ENCODE measurements at regions not wholly inside any gene's neighbourhood (a gene's known extent, or its start where the extent isn't known, plus 50 kb on each side); places are given as distances from the start of the nearest gene placed in this dataset.

- peak; percentile 26 to 84 for DNase-seq
These were observed 107.2 kb upstream of the BTBD3 start for GRCh38 chr20:11810311-11811083.

GRCh38 chr20:11813106-11813890 lies 104.4 kb upstream of the BTBD3 start:
- DNase-seq: no peak

DNA sequence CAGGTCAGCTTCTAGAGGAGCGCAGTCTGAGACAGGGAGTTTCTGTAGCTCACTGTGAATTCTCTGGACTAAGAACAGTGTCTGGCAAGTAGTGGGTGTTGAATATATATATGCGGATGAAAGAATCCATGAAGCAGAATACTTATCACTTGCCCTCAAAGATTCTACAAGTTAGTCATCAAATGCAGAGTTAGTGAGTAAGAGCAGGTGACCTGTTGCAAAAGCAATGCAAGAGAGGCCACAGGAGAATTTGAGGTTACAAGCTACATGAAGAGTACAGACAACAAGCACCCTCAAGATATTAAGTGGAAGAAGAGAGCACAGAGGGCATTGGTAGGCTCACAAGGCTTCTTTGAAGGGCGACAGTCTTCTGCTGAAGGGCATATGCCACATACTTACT lies 103.4 kb upstream of the BTBD3 start:
- DNase-seq: no peak

- no peak for DNase-seq
These were observed 96.9 kb upstream of the BTBD3 start for GRCh38 chr20:11820838-11821237.

DNA sequence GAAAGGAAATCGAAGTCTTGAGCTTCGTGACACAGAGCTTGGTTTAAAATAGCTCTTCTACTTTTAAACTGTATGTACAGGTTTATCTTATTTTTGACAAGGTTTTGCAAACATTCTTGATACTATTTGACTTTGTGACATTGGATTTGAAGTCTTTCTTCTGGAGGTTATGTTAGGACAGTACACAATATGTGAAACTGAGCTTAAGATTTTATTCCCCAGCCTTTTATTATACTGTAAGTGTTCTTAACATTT lies 95.2 kb upstream of the BTBD3 start:
- no peak for DNase-seq

DNA sequence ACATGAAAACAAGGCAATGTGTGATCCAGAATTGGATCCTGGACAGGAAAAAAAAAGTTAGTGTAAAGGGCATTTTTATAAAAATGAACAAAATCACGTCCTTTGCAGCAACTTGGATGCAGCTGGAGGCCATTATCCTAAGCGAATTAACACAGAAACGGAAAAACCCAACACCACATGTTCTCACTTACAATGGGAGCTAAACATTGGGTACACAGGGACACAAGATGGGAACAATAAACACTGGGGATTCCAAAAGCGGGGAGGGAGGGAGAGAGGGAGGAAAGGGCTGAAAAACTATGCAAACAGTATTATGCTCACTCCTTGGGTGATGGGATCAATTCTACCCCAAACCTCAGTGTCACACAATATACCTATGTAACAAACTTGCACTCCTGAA lies 91.4 kb upstream of the BTBD3 start:
- DNase-seq: no peak

- DNase-seq: no peak
These were observed 85.3 kb upstream of the BTBD3 start for GRCh38 chr20:11832397-11832796.

- DNase-seq: no peak
These were observed 84.8 kb upstream of the BTBD3 start for GRCh38 chr20:11832851-11833250.

- DNase-seq: no peak
These were observed 83.9 kb upstream of the BTBD3 start for GRCh38 chr20:11833825-11834224.

DNA sequence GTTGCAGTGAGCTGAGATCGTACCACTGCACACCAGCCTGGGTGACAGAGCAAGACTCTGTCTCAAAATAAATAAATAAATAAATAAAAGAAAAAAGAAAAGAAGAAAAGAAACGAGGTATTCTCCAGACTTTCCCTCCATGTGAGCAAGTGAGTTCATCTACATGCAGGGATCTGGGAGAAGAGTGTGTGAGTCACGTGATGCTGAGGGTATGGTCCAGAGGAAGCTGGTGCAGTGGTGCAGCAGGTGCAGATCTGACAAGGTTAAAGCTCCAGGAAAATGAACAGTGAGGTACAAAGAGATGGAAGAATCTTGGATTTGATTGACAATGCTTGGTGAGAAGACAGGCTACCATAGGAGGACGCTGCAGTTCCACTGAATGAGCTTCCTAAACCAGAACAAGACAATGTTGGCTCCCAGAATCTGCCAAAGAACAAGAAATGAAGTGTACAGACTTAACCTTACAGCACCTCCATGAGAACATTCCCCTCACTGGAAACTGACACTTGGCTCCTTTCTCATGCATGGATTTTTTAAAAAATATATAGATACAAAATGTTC lies 79.5 kb upstream of the BTBD3 start:
- DNase-seq: no peak

DNA sequence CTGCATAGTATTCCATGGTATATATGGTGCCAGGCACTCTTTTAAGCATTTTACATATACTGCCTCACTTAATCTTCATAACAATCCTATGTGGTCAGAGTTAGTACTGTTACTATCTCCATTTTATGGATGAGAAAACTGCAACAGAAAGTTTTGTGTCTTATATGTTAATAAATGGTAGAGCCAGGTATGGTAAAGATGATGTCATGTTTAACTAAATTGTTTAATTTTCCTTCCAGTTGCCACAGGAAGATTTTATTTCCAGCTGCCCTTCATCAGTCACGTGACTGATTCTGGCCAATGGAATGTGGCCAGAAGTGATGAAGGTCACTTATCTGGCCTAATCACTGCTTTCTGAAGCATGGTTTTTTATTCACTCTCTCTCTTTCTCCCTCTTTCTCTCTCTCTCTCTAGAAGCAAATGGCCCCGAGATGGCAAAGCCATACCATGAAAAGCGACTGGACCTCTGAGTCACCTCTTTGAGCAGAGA lies 75.7 kb upstream of the BTBD3 start:
- no peak for DNase-seq

GRCh38 chr20:11843289-11843688 lies 74.4 kb upstream of the BTBD3 start:
- DNase-seq: no peak

GRCh38 chr20:11844691-11845090 lies 73.0 kb upstream of the BTBD3 start:
- DNase-seq: no peak

DNA sequence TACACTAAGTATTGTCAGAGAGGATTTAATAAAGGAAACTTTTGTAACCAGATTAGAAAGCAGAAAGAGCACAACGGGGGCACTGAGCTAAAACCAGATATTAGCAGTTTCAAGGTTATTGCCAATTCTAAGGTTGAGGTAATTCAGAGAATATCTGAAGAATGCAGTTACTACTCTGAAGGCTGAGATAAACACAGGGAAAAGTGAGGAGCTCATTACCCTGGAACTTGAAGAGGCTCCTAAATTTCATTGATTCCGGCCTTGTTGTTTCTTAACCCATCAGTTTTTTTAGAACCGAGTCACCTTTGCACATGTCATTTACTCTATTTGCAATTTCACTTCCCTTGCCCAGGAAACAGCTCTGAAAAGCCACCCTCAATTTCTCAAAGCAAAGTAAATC lies 72.4 kb upstream of the BTBD3 start:
- no peak for DNase-seq

- no peak for DNase-seq
These were observed 71.6 kb upstream of the BTBD3 start for GRCh38 chr20:11846131-11846530.

DNA sequence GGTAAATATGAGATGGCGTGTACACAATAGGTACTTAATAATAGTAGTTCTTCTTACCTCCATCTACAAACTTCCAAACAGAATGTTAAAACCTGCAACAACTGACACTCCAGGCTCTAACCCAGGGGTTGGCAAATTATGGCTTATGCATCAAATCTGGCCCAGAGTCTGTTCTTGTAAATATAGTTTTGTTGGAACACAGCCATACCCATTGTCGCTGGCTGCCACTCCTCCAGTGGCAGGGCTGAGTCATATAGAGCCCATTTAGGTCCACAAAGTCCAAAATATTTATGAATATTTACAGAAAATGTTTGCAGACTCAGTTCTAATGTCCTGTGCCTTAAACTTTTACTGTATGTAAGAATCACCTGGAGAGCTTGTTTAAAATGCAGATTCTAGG lies 69.9 kb upstream of the BTBD3 start:
- peak; percentile 68 to 88 for DNase-seq

DNA sequence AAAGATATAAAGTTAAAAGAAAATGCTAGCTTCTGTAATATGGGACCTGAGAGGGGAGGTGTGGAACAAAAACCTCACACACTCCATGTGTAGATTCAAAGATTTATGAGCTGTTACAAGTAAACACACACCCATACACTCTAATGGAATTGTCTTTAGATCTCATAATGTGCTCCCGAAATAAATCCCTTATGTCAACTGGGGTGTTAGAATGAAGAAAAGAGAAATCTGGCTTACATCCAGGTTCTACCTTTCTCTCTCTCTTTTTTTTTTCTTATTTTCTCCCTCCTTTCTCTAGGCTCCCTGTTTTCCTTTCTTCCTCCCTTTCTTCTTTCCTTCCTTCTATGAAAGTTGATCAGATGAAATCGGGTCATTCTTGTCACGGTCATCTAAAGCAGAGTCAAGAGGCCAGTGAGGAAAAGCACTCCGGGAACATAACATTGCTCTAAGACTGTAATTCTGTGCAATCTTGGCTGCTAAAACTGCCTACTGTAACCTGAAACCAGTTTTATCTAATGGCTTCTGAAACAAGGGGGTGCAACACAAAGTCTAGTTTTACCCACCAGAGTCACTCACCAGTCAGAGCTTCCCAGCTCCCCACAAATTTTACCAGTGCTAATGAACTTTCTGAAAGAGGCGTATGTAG lies 68.3 kb upstream of the BTBD3 start:
- DNase-seq: peak; percentile 21 to 51

DNA sequence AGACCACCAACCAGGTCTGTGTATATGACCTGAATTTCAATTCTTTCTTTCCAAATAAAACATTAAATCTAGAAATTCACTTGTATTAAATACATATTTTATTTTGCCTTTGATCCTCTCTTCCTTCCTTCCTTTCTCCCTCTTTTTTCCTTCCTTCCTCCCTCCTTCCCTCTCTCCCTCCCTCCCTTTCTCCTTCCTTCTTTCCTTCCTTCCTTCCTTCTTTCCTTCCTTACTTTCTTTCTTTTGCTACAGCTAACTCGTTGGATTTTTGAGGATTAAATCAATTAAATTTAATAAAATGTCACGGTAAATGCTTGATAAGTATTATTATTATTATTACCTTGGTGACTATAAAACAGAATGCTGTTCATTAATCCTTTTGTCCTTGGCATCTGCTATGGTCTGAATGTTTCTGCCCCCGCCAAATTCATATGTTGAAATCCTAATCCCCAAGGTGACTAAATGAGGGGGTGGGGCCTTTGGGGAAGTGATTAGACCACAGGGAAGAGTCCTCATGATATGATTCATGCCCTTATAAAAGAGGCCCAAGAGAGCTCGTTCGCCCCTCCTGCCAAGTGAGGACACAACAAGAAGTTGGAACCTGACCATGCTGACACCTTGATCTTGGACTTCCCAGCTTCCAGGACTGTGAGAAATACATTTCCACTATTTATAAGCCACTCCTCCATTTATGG lies 67.6 kb upstream of the BTBD3 start:
- no peak for DNase-seq

- no peak for DNase-seq
These were observed 66.8 kb upstream of the BTBD3 start for GRCh38 chr20:11850901-11851300.

- DNase-seq: no peak
These were observed 66.0 kb upstream of the BTBD3 start for GRCh38 chr20:11851646-11852045.

DNA sequence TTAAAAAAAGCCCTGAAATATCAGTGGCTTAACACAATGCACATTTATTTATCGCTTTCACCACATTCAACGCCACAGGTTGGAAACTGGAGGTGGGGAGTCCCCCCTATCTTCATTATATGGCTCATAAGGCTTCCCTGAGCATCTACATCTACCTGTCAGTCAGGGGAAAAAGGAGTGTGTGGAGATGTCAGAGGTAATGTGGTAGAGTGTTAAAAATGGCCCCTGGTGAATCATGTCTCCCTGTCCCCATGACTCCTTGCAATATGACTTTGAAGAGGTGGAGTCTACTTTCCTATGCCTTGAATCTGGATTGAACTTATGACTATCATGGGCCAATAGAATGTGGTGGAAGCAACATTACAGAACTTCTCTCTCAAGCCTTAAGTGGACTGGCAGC lies 65.5 kb upstream of the BTBD3 start:
- no peak for DNase-seq

- no peak for DNase-seq
These were observed 64.9 kb upstream of the BTBD3 start for GRCh38 chr20:11852811-11853210.

GRCh38 chr20:11853359-11853758 lies 64.3 kb upstream of the BTBD3 start:
- no peak for DNase-seq
